ENCODE measurements at regions not wholly inside any gene's neighbourhood (a gene's known extent, or its start where the extent isn't known, plus 50 kb on each side); places are given as distances from the start of the nearest gene placed in this dataset.

GRCh38 chr11:70660889-70661197 lies 262.5 kb downstream of the CTTN start:
- no peak for TF ChIP-seq EZH2 (IDR thresholded peaks at IDR 0.05; ENCODE audit: borderline replicate concordance, low read depth, low read length, poor library complexity, severe bottlenecking)
- TF ChIP-seq, protein P1, sequence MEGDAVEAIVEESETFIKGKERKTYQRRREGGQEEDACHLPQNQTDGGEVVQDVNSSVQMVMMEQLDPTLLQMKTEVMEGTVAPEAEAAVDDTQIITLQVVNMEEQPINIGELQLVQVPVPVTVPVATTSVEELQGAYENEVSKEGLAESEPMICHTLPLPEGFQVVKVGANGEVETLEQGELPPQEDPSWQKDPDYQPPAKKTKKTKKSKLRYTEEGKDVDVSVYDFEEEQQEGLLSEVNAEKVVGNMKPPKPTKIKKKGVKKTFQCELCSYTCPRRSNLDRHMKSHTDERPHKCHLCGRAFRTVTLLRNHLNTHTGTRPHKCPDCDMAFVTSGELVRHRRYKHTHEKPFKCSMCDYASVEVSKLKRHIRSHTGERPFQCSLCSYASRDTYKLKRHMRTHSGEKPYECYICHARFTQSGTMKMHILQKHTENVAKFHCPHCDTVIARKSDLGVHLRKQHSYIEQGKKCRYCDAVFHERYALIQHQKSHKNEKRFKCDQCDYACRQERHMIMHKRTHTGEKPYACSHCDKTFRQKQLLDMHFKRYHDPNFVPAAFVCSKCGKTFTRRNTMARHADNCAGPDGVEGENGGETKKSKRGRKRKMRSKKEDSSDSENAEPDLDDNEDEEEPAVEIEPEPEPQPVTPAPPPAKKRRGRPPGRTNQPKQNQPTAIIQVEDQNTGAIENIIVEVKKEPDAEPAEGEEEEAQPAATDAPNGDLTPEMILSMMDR (conservative IDR thresholded peaks at IDR 0.05; ENCODE audit: low read depth, low read length), result no peak
- Histone ChIP-seq H3K27me3 (replicated peaks; ENCODE audit: insufficient read depth, low read depth, low read length, poor library complexity) (peaks cover 53% of the 10 kb centered on the region), H3K27ac (ENCODE audit: low read depth, low read length, poor library complexity, severe bottlenecking) (no peak overlapping the region), H3K36me3 (ENCODE audit: insufficient read depth, low read length, poor library complexity, severe bottlenecking) (no peaks in the 10 kb centered on the region), H3K9me3 (ENCODE audit: low read depth, low read length, poor library complexity, severe bottlenecking) (no peaks in the 10 kb centered on the region), H3K4me1 (ENCODE audit: insufficient read depth, low read length, poor library complexity, severe bottlenecking) (no peaks in the 10 kb centered on the region), H3K4me3 (ENCODE audit: low read depth, low read length, poor library complexity, severe bottlenecking) (no peak overlapping the region)
- ChIA-PET CTCF (no interaction called here), POLR2A (ENCODE audit: low non-redundant PET) (no interaction called here)
- BruUV-seq (replicated peaks), result no TSS peak
- intact Hi-C loops (cut with micrococcal nuclease; ENCODE audit: unreplicated experiment), result no loop called here
- DNase-seq (ENCODE audit: low spot score), result no peak

DNA sequence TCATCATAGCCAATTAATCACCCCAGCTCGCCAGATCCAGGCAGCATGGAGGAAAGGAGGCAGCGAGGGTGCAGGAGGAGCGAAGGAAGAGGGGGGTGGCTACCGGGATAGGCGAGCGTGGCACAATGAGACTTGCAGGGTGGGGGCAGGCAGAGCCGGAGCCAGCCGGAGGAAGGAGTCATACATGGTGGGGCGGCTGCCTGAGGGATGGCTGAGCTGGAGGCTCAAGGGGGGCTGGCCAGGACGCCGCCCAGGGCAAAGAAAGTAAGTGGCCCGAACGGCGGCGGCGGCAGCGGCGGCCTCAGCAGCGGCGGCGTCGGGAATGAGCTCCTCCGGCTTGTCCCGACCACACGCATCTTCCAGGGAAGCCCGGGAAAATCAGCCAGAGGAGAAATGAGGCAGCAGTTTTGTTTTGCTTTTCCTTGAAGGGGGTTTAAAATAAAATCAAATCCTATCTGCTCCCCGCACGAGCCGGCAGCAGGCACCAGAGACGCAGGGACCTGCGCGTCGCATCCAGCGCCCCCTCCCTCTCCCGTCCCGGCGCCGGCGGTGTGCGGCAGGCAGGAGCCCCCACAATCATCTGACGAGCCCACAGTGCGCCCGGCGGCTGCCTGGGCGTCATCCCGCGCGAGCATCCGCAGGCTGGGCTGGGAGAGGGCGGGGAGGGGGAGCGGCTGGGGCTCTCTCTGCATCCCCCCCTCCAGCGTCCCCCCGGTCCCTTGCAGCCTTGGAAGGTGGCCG lies 263.6 kb downstream of the CTTN start:
- peak overlapping the region; percentile 23 for H3K4me3 ChIP-seq (ENCODE audit: low read depth, low read length, poor library complexity, severe bottlenecking)
- TF ChIP-seq EZH2 (IDR thresholded peaks at IDR 0.05; ENCODE audit: borderline replicate concordance, low read depth, low read length, poor library complexity, severe bottlenecking), result peak; percentile 98
- TF ChIP-seq, protein P1 (conservative IDR thresholded peaks at IDR 0.05; ENCODE audit: low read depth, low read length), result no peak
- no peaks in the 10 kb centered on the region for H3K36me3 ChIP-seq (ENCODE audit: insufficient read depth, low read length, poor library complexity, severe bottlenecking)
- peaks cover 56% of the 10 kb centered on the region for H3K27me3 ChIP-seq (replicated peaks; ENCODE audit: insufficient read depth, low read depth, low read length, poor library complexity)
- no peak overlapping the region for H3K27ac ChIP-seq (ENCODE audit: low read depth, low read length, poor library complexity, severe bottlenecking)
- no peaks in the 10 kb centered on the region for H3K9me3 ChIP-seq (ENCODE audit: low read depth, low read length, poor library complexity, severe bottlenecking)
- ChIA-PET CTCF (interaction anchor here (0.6 kb wide), 1 partner anchor 12 kb away, joined by 3 read pairs; no protein-coding TSS in a partner anchor), POLR2A (ENCODE audit: low non-redundant PET) (no interaction called here)
- DNase-seq (ENCODE audit: low spot score), result no peak
- intact Hi-C loops (cut with micrococcal nuclease; ENCODE audit: unreplicated experiment), result no loop called here
- no TSS peak for BruUV-seq (replicated peaks)
- no peaks in the 10 kb centered on the region for H3K4me1 ChIP-seq (ENCODE audit: insufficient read depth, low read length, poor library complexity, severe bottlenecking)

DNA sequence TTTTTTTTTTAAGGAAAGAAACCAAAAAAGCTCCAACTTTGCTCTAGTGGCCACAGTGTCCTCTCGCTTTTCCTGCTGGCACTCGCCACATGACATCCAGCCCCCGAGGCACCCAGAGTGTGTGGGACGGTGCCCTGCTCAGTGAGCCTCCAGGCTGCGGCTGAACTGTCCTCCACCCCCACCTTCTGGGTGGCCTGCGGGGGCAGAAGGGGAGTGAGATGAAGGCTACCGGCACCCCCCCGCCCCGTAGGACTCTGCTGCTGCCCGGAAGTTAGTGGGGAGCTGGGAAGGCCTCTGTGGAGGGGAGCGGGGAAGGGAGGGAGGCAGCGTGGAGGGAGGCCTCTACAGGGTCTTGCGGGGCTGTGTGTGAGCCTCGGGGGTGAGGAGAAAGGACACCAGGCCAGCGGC lies 264.4 kb downstream of the CTTN start:
- Histone ChIP-seq H3K27ac (ENCODE audit: low read depth, low read length, poor library complexity, severe bottlenecking) (no peak overlapping the region), H3K9me3 (ENCODE audit: low read depth, low read length, poor library complexity, severe bottlenecking) (no peaks in the 10 kb centered on the region), H3K36me3 (ENCODE audit: insufficient read depth, low read length, poor library complexity, severe bottlenecking) (no peaks in the 10 kb centered on the region), H3K4me1 (ENCODE audit: insufficient read depth, low read length, poor library complexity, severe bottlenecking) (no peaks in the 10 kb centered on the region), H3K4me3 (ENCODE audit: low read depth, low read length, poor library complexity, severe bottlenecking) (no peak overlapping the region), H3K27me3 (replicated peaks; ENCODE audit: insufficient read depth, low read depth, low read length, poor library complexity) (peaks cover 53% of the 10 kb centered on the region)
- POLR2A ChIA-PET (ENCODE audit: low non-redundant PET), result no interaction called here
- intact Hi-C loops (cut with micrococcal nuclease; ENCODE audit: unreplicated experiment), result no loop called here
- no peak for DNase-seq (ENCODE audit: low spot score)
- no TSS peak for BruUV-seq (replicated peaks)
- CTCF ChIA-PET, result no interaction called here
- no peak for TF ChIP-seq EZH2 (IDR thresholded peaks at IDR 0.05; ENCODE audit: borderline replicate concordance, low read depth, low read length, poor library complexity, severe bottlenecking)

- intact Hi-C loops (cut with micrococcal nuclease; ENCODE audit: unreplicated experiment), result no loop called here
- no TSS peak for BruUV-seq (replicated peaks)
- TF ChIP-seq EZH2 (IDR thresholded peaks at IDR 0.05; ENCODE audit: borderline replicate concordance, low read depth, low read length, poor library complexity, severe bottlenecking), result no peak
- TF ChIP-seq, protein P1 (conservative IDR thresholded peaks at IDR 0.05; ENCODE audit: low read depth, low read length), result no peak
- POLR2A ChIA-PET (ENCODE audit: low non-redundant PET), result no interaction called here
- H3K36me3 ChIP-seq (ENCODE audit: insufficient read depth, low read length, poor library complexity, severe bottlenecking), result no peaks in the 10 kb centered on the region
- peaks cover 52% of the 10 kb centered on the region for H3K27me3 ChIP-seq (replicated peaks; ENCODE audit: insufficient read depth, low read depth, low read length, poor library complexity)
- no peak overlapping the region for H3K4me3 ChIP-seq (ENCODE audit: low read depth, low read length, poor library complexity, severe bottlenecking)
- no peak for DNase-seq (ENCODE audit: low spot score)
- CTCF ChIA-PET, result no interaction called here
- no peaks in the 10 kb centered on the region for H3K9me3 ChIP-seq (ENCODE audit: low read depth, low read length, poor library complexity, severe bottlenecking)
- no peak overlapping the region for H3K27ac ChIP-seq (ENCODE audit: low read depth, low read length, poor library complexity, severe bottlenecking)
- no peaks in the 10 kb centered on the region for H3K4me1 ChIP-seq (ENCODE audit: insufficient read depth, low read length, poor library complexity, severe bottlenecking)
These were observed 265.5 kb downstream of the CTTN start for GRCh38 chr11:70663815-70664214.

Measured in A673 (cell line).